Mesendoderm (in vitro differentiated cells): ENCODE measurements at regions not wholly inside any gene's neighbourhood (a gene's known extent, or its start where the extent isn't known, plus 50 kb on each side); places are given as distances from the start of the nearest gene placed in this dataset.

Experiments
- DNase-seq: peaks from one replicate; pipeline ENCODE4 v3.0.0; 2013
- H2AK5ac ChIP-seq: 2 replicates; pipeline ENCODE4 v1.6.1; 2013; ENCODE audit warnings: low read length, inconsistent platforms
- H2BK120ac ChIP-seq: 2 replicates; pipeline ENCODE4 v1.6.1; 2013; ENCODE audit warnings: low read depth, mild to moderate bottlenecking, low read length, moderate library complexity, mixed read lengths
- H2BK15ac ChIP-seq: replicated peaks from 2 replicates; pipeline ENCODE4 v1.6.1; 2013; ENCODE audit warnings: low read depth, mild to moderate bottlenecking, moderate library complexity
- H2BK5ac ChIP-seq: 2 replicates; pipeline ENCODE4 v1.6.1; 2013; ENCODE audit warnings: low read length, inconsistent platforms
- H3K18ac ChIP-seq: 2 replicates; pipeline ENCODE4 v1.6.1; 2013; ENCODE audit warnings: mild to moderate bottlenecking, low read length, mixed read lengths
- H3K23ac ChIP-seq: one replicate; pipeline ENCODE4 v1.6.1; 2013; ENCODE audit warnings: low read length
- H3K27ac ChIP-seq: 2 replicates; pipeline ENCODE4 v1.5.1; 2013; ENCODE audit warnings: low read depth, mild to moderate bottlenecking, inconsistent platforms, low read length, moderate library complexity
- H3K27me3 ChIP-seq: 2 replicates; pipeline ENCODE4 v1.6.1; 2013; ENCODE audit warnings: low read length, control low read depth, mild to moderate bottlenecking, inconsistent platforms; ENCODE audit not compliant: insufficient read depth, poor library complexity
- H3K36me3 ChIP-seq: 2 replicates; pipeline ENCODE4 v1.6.1; 2013; ENCODE audit warnings: low read length, inconsistent platforms; ENCODE audit not compliant: control insufficient read depth, insufficient read depth
- H3K4ac ChIP-seq: one replicate; pipeline ENCODE4 v1.6.1; 2013; ENCODE audit warnings: low read depth, mild to moderate bottlenecking, low read length, moderate library complexity
- H3K4me1 ChIP-seq: 2 replicates; pipeline ENCODE4 v1.6.1; 2013; ENCODE audit warnings: low read depth, low read length, inconsistent platforms; ENCODE audit not compliant: control insufficient read depth
- H3K4me2 ChIP-seq: 2 replicates; pipeline ENCODE4 v1.6.1; 2013; ENCODE audit warnings: low read length
- H3K4me3 ChIP-seq: 2 replicates; pipeline ENCODE4 v1.5.1; 2013; ENCODE audit warnings: mild to moderate bottlenecking, low read length
- H3K56ac ChIP-seq: one replicate; pipeline ENCODE4 v1.6.1; 2013; ENCODE audit warnings: low read length
- H3K79me1 ChIP-seq: 2 replicates; pipeline ENCODE4 v1.6.1; 2013; ENCODE audit warnings: low read length, inconsistent platforms
- H3K79me2 ChIP-seq: 2 replicates; pipeline ENCODE4 v1.6.1; 2013; ENCODE audit warnings: mild to moderate bottlenecking, low read length; ENCODE audit not compliant: control insufficient read depth, insufficient read depth
- H3K9ac ChIP-seq: 2 replicates; pipeline ENCODE4 v1.6.1; 2013; ENCODE audit warnings: low read length, inconsistent platforms
- H4K5ac ChIP-seq: one replicate; pipeline ENCODE4 v1.6.1; 2013; ENCODE audit warnings: low read length
- H4K8ac ChIP-seq: one replicate; pipeline ENCODE4 v1.6.1; 2013; ENCODE audit warnings: low read depth, mild to moderate bottlenecking, control low read depth, low read length, moderate library complexity
- WGBS: extraction: QIAGEN DNeasy Blood & Tissue Kit; methylation state at CpG from one replicate; pipeline ENCODE4 v1.1.7; 2013; ENCODE audit warnings: low lambda C conversion rate, missing lambda C conversion rate; ENCODE audit not compliant: insufficient coverage; ENCODE audit errors: extremely low coverage; 5-methylcytosine and 5-hydroxymethylcytosine counted together

GRCh38 chr4:12170308-12170707 lies 741.6 kb upstream of the HS3ST1 start:
- no peak overlapping the region for H4K8ac ChIP-seq
- H3K79me2 ChIP-seq, result no peaks in the 10 kb centered on the region
- DNase-seq, result no peak
- H3K23ac ChIP-seq, result no peak overlapping the region
- no peak overlapping the region for H2BK5ac ChIP-seq
- no CpG with 5 or more reads among the region's 4 CpGs for WGBS
- no peaks in the 10 kb centered on the region for H3K27me3 ChIP-seq
- no peak overlapping the region for H2AK5ac ChIP-seq
- H3K4me3 ChIP-seq, result no peak overlapping the region
- H3K18ac ChIP-seq, result no peak overlapping the region
- H4K5ac ChIP-seq, result no peak overlapping the region
- no peaks in the 10 kb centered on the region for H3K4me1 ChIP-seq
- no peak overlapping the region for H3K56ac ChIP-seq
- no peak overlapping the region for H2BK120ac ChIP-seq
- no peaks in the 10 kb centered on the region for H3K79me1 ChIP-seq
- H3K4me2 ChIP-seq, result no peak overlapping the region
- H2BK15ac ChIP-seq, result no peak overlapping the region
- H3K4ac ChIP-seq, result no peak overlapping the region
- H3K36me3 ChIP-seq, result no peaks in the 10 kb centered on the region
- no peak overlapping the region for H3K27ac ChIP-seq
- H3K9ac ChIP-seq, result no peak overlapping the region

- Histone ChIP-seq H3K27ac (no peak overlapping the region), H3K27me3 (no peaks in the 10 kb centered on the region), H3K4ac (no peak overlapping the region), H3K36me3 (no peaks in the 10 kb centered on the region), H2BK120ac (no peak overlapping the region), H2AK5ac (no peak overlapping the region), H3K79me2 (no peaks in the 10 kb centered on the region), H4K5ac (no peak overlapping the region), H2BK15ac (no peak overlapping the region), H3K56ac (no peak overlapping the region), H3K4me3 (no peak overlapping the region), H3K9ac (no peak overlapping the region), H3K4me1 (no peaks in the 10 kb centered on the region), H3K4me2 (no peak overlapping the region), H3K18ac (no peak overlapping the region), H3K23ac (no peak overlapping the region), H2BK5ac (no peak overlapping the region), H4K8ac (no peak overlapping the region), H3K79me1 (no peaks in the 10 kb centered on the region)
- DNase-seq, result no peak
These were observed 736.9 kb upstream of the HS3ST1 start for GRCh38 chr4:12165616-12166015.

GRCh38 chr4:12146339-12146738 lies 717.6 kb upstream of the HS3ST1 start:
- Histone ChIP-seq H3K4me1 (no peaks in the 10 kb centered on the region), H3K36me3 (no peaks in the 10 kb centered on the region), H3K23ac (no peak overlapping the region), H3K4ac (no peak overlapping the region), H3K18ac (no peak overlapping the region), H2BK15ac (no peak overlapping the region), H3K4me3 (no peak overlapping the region), H3K4me2 (no peak overlapping the region), H2BK5ac (no peak overlapping the region), H2BK120ac (no peak overlapping the region), H4K8ac (no peak overlapping the region), H4K5ac (no peak overlapping the region), H2AK5ac (no peak overlapping the region), H3K79me1 (no peaks in the 10 kb centered on the region), H3K27me3 (no peaks in the 10 kb centered on the region), H3K56ac (no peak overlapping the region), H3K9ac (no peak overlapping the region), H3K79me2 (no peaks in the 10 kb centered on the region), H3K27ac (no peak overlapping the region)
- DNase-seq, result no peak

GRCh38 chr4:12145768-12146167 lies 717.1 kb upstream of the HS3ST1 start:
- Histone ChIP-seq H2BK15ac (no peak overlapping the region), H4K8ac (no peak overlapping the region), H3K79me2 (no peaks in the 10 kb centered on the region), H3K79me1 (no peaks in the 10 kb centered on the region), H3K4me1 (no peaks in the 10 kb centered on the region), H2BK5ac (no peak overlapping the region), H3K23ac (no peak overlapping the region), H2AK5ac (no peak overlapping the region), H3K36me3 (no peaks in the 10 kb centered on the region), H3K27ac (no peak overlapping the region), H3K27me3 (no peaks in the 10 kb centered on the region), H3K18ac (no peak overlapping the region), H3K4ac (no peak overlapping the region), H4K5ac (no peak overlapping the region), H3K4me2 (no peak overlapping the region), H3K56ac (no peak overlapping the region), H3K9ac (no peak overlapping the region), H2BK120ac (no peak overlapping the region), H3K4me3 (no peak overlapping the region)
- DNase-seq, result no peak
- WGBS, result no CpG with 5 or more reads among the region's 1 CpG

- no peak overlapping the region for H3K27ac ChIP-seq
These were observed 716.4 kb upstream of the HS3ST1 start for GRCh38 chr4:12145106-12145505.

GRCh38 chr4:12144051-12144450 lies 715.4 kb upstream of the HS3ST1 start:
- H3K18ac ChIP-seq, result no peak overlapping the region
- no peak overlapping the region for H4K8ac ChIP-seq
- no peak overlapping the region for H2AK5ac ChIP-seq
- no peak overlapping the region for H3K4me2 ChIP-seq
- H2BK120ac ChIP-seq, result no peak overlapping the region
- no peak overlapping the region for H3K23ac ChIP-seq
- no peaks in the 10 kb centered on the region for H3K4me1 ChIP-seq
- H3K56ac ChIP-seq, result no peak overlapping the region
- H3K79me1 ChIP-seq, result no peaks in the 10 kb centered on the region
- H4K5ac ChIP-seq, result no peak overlapping the region
- no peak overlapping the region for H3K4ac ChIP-seq
- H3K27ac ChIP-seq, result no peak overlapping the region
- H3K4me3 ChIP-seq, result no peak overlapping the region
- H2BK5ac ChIP-seq, result no peak overlapping the region
- H3K79me2 ChIP-seq, result no peaks in the 10 kb centered on the region
- no peak overlapping the region for H2BK15ac ChIP-seq
- no peak for DNase-seq
- no CpG with 5 or more reads among the region's 2 CpGs for WGBS
- no peaks in the 10 kb centered on the region for H3K27me3 ChIP-seq
- no peaks in the 10 kb centered on the region for H3K36me3 ChIP-seq
- no peak overlapping the region for H3K9ac ChIP-seq

More at GRCh38 chr4:12145106-12145505, 716.4 kb upstream of the HS3ST1 start:
- no peak overlapping the region for H2AK5ac ChIP-seq
- H3K23ac ChIP-seq, result no peak overlapping the region
- no peak overlapping the region for H3K56ac ChIP-seq
- H3K79me1 ChIP-seq, result no peaks in the 10 kb centered on the region
- no CpG with 5 or more reads among the region's 2 CpGs for WGBS
- no peak overlapping the region for H4K8ac ChIP-seq
- H3K36me3 ChIP-seq, result no peaks in the 10 kb centered on the region
- no peak overlapping the region for H3K4me3 ChIP-seq
- H3K4ac ChIP-seq, result no peak overlapping the region
- DNase-seq, result no peak
- H3K4me2 ChIP-seq, result no peak overlapping the region
- H3K4me1 ChIP-seq, result no peaks in the 10 kb centered on the region
- no peaks in the 10 kb centered on the region for H3K27me3 ChIP-seq
- no peak overlapping the region for H3K9ac ChIP-seq
- no peak overlapping the region for H2BK15ac ChIP-seq
- no peak overlapping the region for H2BK5ac ChIP-seq
- H4K5ac ChIP-seq, result no peak overlapping the region
- H2BK120ac ChIP-seq, result no peak overlapping the region
- no peak overlapping the region for H3K18ac ChIP-seq
- no peaks in the 10 kb centered on the region for H3K79me2 ChIP-seq
